Neutrophil (primary cell): ENCODE measurements at regions not wholly inside any gene's neighbourhood (a gene's known extent, or its start where the extent isn't known, plus 50 kb on each side); places are given as distances from the start of the nearest gene placed in this dataset.

Experiments used
- H3K27ac ChIP-seq: fragments of 200-600 bp; sonication (generic); 2 replicates; pipeline ENCODE4 v1.5.1; 2016; ENCODE audit warnings: mild to moderate bottlenecking, moderate library complexity
- H3K27me3 ChIP-seq: fragments of 200-600 bp; sonication (generic); 2 replicates; pipeline ENCODE4 v1.6.0; 2016; ENCODE audit warnings: mild to moderate bottlenecking
- H3K36me3 ChIP-seq: fragments of 200-600 bp; sonication (generic); 2 replicates; pipeline ENCODE4 v1.5.1; 2017
- H3K4me1 ChIP-seq, 2 experiments: fragments of 200-600 bp in 1 of 2; sonication (generic) in 1 of 2; 1 replicate in 1 of 2; 2 replicates in 1 of 2; pipeline versions ENCODE4 v1.5.1 to v1.6.1; 2013 to 2016; ENCODE audit warnings: low read depth in 1 of 2, low read length in 1 of 2, mild to moderate bottlenecking in 1 of 2, moderate library complexity in 1 of 2; ENCODE audit not compliant: control insufficient read depth in 1 of 2, insufficient read depth in 1 of 2
- H3K4me3 ChIP-seq, 2 experiments: fragments of 200-600 bp in 1 of 2; sonication (generic) in 1 of 2; 1 replicate in 1 of 2; 2 replicates in 1 of 2; pipeline ENCODE4 v1.5.1; 2013 to 2016; ENCODE audit warnings: low read depth in 1 of 2, low read length in 1 of 2, mild to moderate bottlenecking in 1 of 2, moderate library complexity in 1 of 2
- H3K9me3 ChIP-seq: fragments of 200-600 bp; sonication (generic); 2 replicates; pipeline ENCODE4 v1.5.1; 2016
- TF ChIP-seq, protein P1 (sequence below): fragments of 200-600 bp; sonication (generic); IDR thresholded peaks from 2 replicates; pipeline ENCODE4 v1.5.1; 2016; ENCODE audit warnings: antibody characterized with exemption

DNA sequence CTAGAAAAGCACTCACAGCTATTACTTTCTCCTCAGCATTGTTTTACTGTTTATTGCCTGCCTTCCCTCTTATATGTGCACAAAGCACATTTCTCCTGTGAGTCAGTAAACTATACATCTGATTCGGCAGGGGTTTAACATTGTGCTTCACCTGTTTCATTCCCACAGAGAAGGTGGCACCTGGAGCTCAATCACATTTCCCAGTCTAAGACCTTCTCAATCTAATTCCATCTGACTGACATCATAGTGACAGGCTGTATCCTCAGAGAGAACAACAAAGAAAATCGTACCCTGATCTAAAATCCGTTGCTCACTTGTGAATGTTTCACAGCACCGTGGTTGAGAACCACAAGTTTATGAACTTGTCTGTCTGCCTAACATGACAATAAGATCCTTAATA is 92.4 kb upstream of the CAST start:
- Histone ChIP-seq H3K36me3 (no peaks in the 10 kb centered on the region), H3K27ac (no peak overlapping the region), H3K9me3 (no peaks in the 10 kb centered on the region), H3K4me1 (no peaks in the 10 kb centered on the region), H3K27me3 (peaks cover 61% of the 10 kb centered on the region), H3K4me3 (no peak overlapping the region)
- TF ChIP-seq, protein P1, sequence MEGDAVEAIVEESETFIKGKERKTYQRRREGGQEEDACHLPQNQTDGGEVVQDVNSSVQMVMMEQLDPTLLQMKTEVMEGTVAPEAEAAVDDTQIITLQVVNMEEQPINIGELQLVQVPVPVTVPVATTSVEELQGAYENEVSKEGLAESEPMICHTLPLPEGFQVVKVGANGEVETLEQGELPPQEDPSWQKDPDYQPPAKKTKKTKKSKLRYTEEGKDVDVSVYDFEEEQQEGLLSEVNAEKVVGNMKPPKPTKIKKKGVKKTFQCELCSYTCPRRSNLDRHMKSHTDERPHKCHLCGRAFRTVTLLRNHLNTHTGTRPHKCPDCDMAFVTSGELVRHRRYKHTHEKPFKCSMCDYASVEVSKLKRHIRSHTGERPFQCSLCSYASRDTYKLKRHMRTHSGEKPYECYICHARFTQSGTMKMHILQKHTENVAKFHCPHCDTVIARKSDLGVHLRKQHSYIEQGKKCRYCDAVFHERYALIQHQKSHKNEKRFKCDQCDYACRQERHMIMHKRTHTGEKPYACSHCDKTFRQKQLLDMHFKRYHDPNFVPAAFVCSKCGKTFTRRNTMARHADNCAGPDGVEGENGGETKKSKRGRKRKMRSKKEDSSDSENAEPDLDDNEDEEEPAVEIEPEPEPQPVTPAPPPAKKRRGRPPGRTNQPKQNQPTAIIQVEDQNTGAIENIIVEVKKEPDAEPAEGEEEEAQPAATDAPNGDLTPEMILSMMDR = no peak

DNA sequence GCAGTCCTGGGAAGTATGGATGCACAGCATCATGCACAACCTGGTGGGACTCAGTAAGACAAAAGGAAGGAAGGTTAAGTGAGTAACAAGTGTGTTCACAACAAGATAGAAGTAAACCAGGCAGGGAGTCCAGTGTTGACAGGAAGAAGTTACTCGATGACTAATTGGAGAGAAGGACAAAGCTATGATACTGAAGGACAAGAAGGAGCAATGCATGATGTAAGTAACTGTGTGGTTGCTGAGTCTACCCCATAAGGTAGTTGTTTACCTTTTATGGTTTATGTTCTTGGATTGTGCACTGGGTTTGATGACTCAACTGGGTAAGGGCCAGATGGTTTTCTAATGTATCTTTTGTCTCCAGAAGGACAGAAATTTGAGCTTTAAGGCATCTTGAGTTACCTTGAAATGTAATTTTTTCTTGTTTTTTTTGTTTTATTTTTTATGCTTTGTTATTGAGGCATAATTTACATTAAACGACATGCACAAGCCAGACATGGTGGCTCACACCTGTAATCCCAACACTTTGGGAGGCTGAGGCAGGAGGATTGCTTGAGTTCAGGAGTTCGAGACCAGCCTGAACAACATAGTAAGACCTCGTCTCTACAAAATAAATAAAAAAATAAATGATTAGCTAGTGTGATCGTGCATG is 89.2 kb upstream of the CAST start:
- Histone ChIP-seq H3K27me3 (peaks cover 37% of the 10 kb centered on the region), H3K4me1 (no peaks in the 10 kb centered on the region), H3K9me3 (no peaks in the 10 kb centered on the region), H3K36me3 (no peaks in the 10 kb centered on the region), H3K27ac (no peak overlapping the region), H3K4me3 (no peak overlapping the region)
- TF ChIP-seq, protein P1 = no peak

DNA sequence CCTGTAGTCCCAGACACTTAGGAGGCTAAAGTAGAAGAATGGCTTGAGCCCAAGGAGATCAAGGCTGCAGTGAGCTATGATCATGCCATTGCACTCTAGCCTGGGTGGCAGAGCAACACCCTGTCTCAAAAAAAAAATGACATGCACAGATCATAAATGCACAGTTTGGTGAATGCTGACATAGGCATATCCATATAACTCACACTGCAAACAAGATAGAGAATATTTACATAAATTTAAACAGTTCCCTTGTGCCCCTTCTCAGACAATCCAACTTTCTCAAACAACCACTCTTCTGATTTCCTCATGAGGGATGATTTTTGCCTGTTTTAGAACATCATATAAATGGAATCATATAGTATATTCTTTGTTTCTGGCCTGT is 88.7 kb upstream of the CAST start:
- H3K36me3 ChIP-seq = no peaks in the 10 kb centered on the region
- no peaks in the 10 kb centered on the region for H3K9me3 ChIP-seq
- no peak overlapping the region for H3K27ac ChIP-seq
- no peak overlapping the region for H3K4me3 ChIP-seq
- H3K4me1 ChIP-seq = no peaks in the 10 kb centered on the region
- peaks cover 34% of the 10 kb centered on the region for H3K27me3 ChIP-seq
- TF ChIP-seq, protein P1 = no peak

DNA sequence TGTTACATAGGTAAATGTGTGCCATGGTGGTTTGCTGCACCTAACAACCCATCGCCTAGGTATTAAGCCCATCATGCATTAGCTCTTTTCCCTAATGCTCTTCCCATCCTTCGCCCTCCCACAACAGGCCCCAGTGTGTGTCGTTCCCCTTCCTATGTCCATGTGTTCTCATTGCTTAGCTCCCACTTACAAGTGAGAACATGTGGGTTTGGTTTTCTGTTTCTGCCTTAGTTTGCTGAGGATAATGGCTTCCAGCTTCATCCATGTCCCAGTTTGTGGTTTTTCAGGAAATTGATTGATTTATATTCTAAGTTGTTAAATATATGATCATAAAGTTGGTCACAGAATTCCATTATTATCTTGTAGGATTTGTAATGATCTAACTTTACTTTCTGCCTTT is 85.3 kb upstream of the CAST start:
- Histone ChIP-seq H3K4me3 (no peak overlapping the region), H3K9me3 (no peaks in the 10 kb centered on the region), H3K36me3 (no peaks in the 10 kb centered on the region), H3K27me3 (peaks cover 6% of the 10 kb centered on the region), H3K4me1 (no peaks in the 10 kb centered on the region), H3K27ac (no peak overlapping the region)
- TF ChIP-seq, protein P1 = no peak

DNA sequence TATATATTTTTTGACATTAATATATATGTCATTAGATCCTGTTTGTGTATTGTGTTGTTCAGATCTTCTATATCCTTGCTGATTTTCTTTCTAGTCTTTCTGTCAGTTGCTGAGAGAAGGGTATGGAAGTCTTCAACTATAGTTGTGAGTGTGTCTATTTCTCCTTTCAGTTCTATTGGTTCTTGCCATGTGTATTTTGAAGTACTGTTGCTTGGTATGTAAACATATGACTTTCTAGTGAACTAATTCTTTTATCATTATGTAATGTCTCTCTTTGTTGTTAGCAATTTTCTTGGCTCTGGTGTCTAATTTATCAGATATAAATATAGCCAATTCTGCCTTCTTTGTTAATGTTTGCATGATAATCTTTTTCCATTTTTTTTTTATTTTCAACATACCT is 84.3 kb upstream of the CAST start:
- Histone ChIP-seq H3K36me3 (no peaks in the 10 kb centered on the region), H3K27me3 (peaks cover 6% of the 10 kb centered on the region), H3K9me3 (no peaks in the 10 kb centered on the region), H3K4me1 (no peaks in the 10 kb centered on the region), H3K4me3 (no peak overlapping the region), H3K27ac (no peak overlapping the region)
- TF ChIP-seq, protein P1 = no peak
